Choroid plexus epithelial cell (primary cell): ENCODE measurements at regions not wholly inside any gene's neighbourhood (a gene's known extent, or its start where the extent isn't known, plus 50 kb on each side); places are given as distances from the start of the nearest gene placed in this dataset.
A peak's percentile ranks its signal among the peaks of the same experiment; 100 is the strongest.

Source experiments
- DNase-seq: peaks from one replicate; pipeline ENCODE4 v3.0.0-alpha.2; 2010; ENCODE audit warnings: low read depth
- H3K4me3 ChIP-seq: 2 replicates; pipeline ENCODE4 v1.5.1; 2011; ENCODE audit warnings: low read depth, mild to moderate bottlenecking, control low read depth, low read length, moderate library complexity
- CTCF ChIP-seq: conservative IDR thresholded peaks from 2 replicates; pipeline ENCODE4 v1.5.1; 2011; ENCODE audit warnings: low read depth, mild to moderate bottlenecking, control low read depth, inconsistent platforms, low read length, moderate library complexity

- no peak for TF ChIP-seq CTCF
- H3K4me3 ChIP-seq, result no peak overlapping the region
- no peak for DNase-seq
These were observed 1105.1 kb upstream of the TENM3 start for GRCh38 chr4:181138116-181138515.

DNA sequence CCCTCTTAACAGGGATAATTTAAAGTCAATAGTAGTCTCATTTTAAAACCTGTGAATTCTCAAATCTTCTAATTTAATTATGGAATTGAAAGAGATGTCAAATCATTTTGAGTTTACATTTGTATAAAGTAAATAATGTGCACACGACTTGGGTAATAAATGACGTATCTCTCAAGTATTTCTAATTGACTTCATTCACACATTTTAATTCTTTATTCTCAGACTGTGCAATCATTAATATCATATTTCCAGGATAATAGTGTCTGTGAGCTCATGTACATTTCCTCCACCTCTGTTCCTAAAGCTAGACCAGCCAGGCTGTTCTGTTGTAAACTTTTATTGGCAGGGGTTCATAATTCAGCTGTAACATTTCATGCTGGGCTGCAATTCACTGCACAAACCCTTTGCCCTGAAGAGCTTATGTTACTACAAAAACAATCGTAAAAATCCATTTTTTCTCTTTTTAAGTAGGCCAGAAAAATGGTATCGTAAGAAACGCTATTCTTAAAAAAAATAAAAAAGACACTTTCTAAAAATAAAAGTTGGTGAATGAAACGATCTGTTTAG lies 1103.1 kb upstream of the TENM3 start:
- H3K4me3 ChIP-seq, result no peak overlapping the region
- peak; percentile 47 for DNase-seq
- no peak for TF ChIP-seq CTCF

GRCh38 chr4:181143250-181143854 lies 1099.8 kb upstream of the TENM3 start:
- peak; percentile 86 for DNase-seq
- TF ChIP-seq CTCF, result peak; percentile 96

GRCh38 chr4:181146051-181146450 lies 1097.2 kb upstream of the TENM3 start:
- no peak overlapping the region for H3K4me3 ChIP-seq
- no peak for DNase-seq
- TF ChIP-seq CTCF, result no peak

More at GRCh38 chr4:181143250-181143854, 1099.8 kb upstream of the TENM3 start:
- H3K4me3 ChIP-seq, result no peak overlapping the region

DNA sequence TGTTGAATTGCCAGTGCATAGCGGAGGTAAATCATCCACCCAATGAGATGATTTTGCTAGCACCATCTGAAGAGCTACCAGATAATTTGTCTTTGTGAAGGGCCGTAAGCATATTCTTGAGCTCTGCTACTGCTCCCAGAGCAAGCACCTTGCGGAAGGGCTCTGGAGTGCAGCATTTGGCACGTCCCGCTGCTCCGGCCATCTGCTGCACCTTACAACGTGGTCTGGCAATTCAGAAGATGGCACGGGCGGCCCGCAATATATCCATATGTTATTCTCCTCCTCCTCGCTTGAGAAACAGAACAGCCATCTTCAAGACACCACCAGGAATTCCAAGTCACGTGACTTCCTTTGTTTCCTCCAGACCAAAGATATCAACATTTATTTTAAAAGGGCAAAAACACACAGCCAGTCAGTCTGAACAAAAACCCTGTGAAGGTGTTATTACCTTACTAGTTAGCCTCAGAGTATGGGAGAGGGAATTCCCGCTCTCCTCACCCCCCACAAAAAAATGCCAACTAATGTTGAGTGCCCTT lies 1095.7 kb upstream of the TENM3 start:
- H3K4me3 ChIP-seq, result no peak overlapping the region
- no peak for TF ChIP-seq CTCF
- DNase-seq, result no peak

DNA sequence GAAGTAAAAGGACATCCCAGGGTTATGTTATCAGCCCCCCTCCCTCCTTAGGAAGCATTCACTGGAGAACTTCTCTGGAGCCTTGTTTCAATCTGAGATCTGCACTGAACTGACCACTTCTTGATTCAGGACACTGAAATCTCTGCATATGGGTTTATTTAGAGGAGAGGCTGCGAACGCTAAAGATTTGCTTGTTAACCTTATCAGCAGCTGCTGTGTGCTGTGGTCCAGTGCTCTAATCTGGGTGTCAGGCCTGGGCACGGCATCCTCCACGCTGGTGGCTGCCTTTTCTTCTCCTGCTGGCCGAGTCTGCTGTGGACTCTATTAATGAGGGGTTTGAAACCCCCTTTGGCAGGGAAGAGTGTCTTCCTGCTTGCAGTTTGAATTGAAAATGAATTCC lies 1094.7 kb upstream of the TENM3 start:
- no peak for TF ChIP-seq CTCF
- DNase-seq, result no peak
- H3K4me3 ChIP-seq, result no peak overlapping the region

GRCh38 chr4:181150191-181150590 lies 1093.0 kb upstream of the TENM3 start:
- no peak for TF ChIP-seq CTCF
- DNase-seq, result no peak
- no peak overlapping the region for H3K4me3 ChIP-seq
